Epidermal melanocyte (primary cell): ENCODE measurements at regions not wholly inside any gene's neighbourhood (a gene's known extent, or its start where the extent isn't known, plus 50 kb on each side); places are given as distances from the start of the nearest gene placed in this dataset.

Experiments used
- DNase-seq: peaks from one replicate; pipeline ENCODE4 v3.0.0; 2011; ENCODE audit warnings: low spot score; ENCODE audit not compliant: insufficient read length

DNA sequence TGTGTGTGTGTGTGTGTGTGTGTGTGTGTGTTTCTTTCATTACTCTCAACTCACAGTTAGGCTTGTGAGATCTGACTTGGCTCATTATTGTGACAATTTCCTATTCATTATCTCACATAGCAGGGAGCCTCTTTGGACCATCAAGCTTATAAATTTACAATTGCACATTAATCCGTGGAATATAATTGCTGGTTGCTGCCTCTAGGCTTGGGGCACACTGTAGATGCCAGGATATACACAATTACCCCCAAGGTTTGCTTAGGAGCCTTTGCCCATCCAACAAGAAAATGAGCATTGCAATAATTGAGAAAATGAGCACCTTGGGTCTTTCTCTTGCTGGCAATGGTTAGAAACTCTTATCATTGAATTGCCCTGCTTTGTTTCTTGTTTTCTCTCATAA, 161.6 kb upstream of the DMRTA1 start:
- no peak for DNase-seq

DNA sequence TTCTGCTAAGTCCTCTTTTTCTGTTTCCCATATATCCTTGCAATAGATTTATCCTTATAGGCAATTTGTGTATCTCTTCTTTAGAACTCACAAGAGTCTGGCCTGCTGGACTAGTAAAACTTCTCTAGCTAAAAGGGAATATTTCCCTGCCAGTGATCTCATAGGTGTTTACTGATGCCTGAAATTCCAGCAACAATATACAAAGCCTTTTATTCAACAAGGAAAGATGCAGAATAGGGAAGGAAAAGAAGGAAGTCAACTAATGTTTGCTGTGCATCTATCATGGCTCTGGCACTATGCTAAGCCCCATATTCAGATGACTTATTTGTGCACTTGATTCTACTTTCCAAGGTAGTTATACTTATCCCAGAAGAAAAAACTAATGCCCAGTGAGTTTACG, 160.0 kb upstream of the DMRTA1 start:
- no peak for DNase-seq

DNA sequence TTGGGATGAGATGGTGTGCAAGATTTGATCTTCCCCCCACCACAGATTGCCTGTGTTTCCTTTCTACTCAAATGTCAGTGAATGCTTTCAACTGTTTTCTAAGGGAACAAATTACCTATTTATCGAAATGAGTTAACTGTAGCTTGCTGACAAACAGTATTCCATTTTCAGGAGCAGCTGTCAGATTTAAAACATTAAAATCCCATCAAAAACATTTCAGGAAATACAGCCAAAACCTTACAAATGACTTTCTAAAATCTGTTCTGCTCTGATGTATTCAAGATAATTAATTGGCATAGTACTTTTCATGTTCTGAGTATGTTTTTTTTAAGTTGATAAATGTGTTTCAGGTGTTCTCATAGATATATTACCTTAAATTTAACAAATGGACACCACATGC, 158.0 kb upstream of the DMRTA1 start:
- DNase-seq, result no peak

DNA sequence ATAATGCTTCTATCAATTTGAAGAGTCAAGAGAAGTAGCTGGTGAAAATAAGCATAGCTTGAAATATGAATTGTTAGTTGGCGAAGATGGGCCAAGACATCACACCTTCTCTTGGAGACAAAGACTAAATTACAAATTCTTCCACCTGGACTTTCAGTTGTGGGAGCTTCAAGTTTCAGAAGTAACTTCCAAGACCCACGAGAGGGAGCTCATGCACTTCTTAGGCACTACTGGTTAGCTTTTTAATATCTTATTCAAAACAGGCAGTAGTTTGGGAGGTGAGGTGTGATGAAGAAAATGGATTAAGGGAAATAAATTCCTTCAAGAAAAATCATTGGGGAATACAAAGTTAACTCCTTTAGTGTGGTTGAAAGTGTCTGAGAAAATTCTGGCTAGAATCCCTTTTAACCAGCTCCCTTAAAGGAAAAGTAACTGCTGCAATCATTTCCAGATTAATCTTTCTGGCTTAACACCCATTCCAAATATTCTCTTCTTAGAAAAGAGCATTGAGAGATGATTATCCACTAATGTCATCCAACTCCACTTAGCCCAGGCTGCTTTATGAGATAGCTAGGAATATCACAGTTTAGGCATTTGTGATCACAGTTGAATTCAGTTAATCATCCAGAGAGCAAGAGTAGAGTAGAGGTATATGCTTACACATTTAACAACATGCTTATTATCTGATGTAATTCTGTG, 139.5 kb upstream of the DMRTA1 start:
- DNase-seq, result peak; percentile 30

DNA sequence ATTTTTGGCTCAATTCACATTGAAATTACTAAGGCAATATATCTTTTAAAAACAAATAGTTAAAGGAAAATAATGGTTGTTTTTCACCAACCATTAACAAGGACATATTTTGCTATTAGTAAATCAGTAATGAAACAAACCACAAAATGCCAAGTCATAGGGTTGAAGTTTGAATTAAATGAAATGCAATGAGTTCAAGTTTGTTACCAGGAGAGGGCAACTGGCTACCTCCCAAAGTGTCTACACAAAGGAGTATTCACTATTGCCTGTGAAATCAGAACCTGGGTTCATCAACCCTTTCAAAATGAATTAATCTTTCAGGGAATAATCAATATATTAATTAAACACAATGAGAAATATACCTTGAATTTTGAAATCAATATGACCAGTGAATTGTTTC, 138.4 kb upstream of the DMRTA1 start:
- no peak for DNase-seq

DNA sequence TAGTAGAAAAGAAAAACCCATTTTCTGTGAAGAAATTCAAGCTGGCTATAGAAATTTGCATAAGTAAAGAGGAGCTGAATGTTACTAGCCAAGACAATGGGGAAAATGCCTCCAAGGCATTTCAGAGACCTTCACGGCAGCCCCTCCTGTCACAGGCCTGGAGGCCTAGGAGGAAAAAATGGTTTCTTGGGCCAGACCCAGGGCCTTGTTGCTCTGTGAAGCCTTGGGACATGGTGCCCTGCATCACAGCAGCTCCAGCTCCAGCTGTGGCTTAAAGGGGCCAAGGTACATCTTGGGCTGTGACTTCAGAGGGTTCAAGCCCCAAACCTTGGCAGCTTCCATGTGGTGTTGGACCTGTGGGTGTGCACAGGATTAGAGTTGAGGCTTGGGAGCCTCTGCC, 130.0 kb upstream of the DMRTA1 start:
- no peak for DNase-seq

DNA sequence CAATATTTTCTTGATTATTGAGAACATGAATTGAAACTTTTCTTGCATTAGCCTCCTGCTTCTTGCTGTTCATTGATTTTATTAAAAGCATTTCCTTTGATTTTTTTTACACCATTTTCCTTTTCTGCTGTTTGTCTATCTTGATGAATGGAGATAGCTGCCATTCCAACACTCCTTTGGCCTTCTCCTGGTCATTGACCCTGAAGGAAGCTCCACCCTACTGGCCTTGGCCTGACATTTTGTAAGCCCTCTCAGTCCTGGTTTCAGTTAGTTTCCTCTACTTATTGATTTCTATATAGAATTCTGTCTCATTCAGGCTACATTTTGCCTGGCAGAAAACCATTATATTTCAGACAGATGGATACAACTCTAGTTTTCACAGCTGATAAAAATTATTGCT, 115.1 kb upstream of the DMRTA1 start:
- no peak for DNase-seq

DNA sequence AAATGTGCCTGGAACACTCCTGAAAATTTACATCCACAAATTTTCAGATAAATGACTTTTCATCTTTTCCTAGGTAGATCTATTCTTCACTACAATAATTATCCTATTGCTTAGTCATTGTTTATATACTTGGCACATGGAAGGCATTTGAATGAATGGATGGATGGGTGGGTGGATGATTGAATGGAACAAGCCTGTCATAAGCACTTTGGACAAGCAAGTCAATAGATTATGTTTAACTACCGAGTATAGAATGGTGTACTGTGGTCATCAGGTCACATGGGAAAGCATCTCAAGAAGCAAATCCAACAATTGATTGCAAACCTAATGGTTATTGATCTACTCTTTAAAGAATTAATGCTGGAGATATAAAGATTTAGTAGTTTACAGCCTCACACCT, 114.4 kb upstream of the DMRTA1 start:
- no peak for DNase-seq

DNA sequence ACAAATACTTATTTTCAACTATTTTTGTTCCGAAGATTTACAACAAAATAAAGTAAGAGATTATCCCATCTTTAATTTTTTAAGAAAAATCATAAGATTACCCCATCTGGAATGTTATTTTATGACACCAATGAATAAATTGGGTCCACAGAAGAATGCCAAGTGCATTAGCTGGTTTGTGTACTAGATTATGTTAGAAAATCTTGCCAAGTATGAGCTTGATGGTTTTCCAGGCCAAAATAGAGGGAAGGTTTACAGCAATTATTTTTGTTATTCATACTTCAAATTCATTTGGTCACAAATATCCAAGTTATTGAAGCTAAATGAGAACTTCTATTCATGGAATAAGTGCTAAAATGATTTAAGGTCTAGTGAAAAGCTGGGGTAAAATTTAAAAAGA, 109.4 kb upstream of the DMRTA1 start:
- no peak for DNase-seq

DNA sequence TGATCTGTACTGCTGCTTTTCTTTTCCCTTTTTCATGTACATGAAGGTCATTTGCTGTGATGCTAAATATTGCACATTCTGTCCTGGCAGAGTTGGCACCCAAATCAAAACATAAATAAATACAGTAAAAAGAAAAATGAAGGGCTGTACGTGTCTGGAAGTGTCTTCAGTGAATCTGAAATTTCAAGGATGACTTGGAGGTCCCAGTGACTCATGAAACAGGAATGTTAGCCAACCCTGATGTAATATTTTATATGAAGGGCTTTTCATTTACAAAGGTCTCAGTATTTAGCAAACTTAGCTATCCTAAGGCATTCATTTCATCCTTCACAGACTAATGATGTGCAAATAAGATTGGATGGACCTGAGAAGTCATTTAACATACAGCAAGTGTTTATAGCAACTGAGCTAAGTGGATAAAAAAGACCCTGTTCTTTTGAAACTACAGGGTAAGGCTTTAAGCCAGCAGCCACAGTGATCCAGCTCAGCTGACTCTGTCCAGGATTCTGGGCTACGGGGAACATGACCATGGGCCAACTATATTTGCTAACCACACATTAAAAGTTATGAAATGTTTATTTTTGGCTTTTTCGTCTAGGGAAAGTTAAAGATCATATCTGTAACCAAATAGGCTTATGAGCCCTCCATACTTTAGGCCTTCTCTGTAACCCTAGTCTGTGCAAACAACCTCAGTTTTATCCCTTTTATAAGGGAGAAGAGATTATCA, 104.0 kb upstream of the DMRTA1 start:
- DNase-seq, result no peak

DNA sequence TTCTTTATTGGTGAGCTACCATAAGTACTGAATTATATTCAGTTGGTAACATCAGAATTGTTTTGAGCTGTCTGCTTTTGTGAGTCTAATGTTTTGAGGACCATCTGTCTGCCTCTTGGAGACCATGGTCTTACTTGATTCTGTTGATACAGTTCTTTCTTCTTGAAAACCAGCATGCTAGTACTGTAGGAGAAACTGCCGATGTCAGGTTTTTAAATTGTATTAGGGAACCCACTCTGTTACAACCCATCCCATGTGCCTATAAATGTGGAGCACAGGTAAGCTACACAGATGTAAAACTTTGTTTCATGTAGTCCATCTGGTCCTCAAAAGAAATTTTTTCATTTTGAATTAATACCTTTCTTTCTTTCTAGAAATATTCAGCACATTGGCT, 103.4 kb upstream of the DMRTA1 start:
- DNase-seq, result no peak

DNA sequence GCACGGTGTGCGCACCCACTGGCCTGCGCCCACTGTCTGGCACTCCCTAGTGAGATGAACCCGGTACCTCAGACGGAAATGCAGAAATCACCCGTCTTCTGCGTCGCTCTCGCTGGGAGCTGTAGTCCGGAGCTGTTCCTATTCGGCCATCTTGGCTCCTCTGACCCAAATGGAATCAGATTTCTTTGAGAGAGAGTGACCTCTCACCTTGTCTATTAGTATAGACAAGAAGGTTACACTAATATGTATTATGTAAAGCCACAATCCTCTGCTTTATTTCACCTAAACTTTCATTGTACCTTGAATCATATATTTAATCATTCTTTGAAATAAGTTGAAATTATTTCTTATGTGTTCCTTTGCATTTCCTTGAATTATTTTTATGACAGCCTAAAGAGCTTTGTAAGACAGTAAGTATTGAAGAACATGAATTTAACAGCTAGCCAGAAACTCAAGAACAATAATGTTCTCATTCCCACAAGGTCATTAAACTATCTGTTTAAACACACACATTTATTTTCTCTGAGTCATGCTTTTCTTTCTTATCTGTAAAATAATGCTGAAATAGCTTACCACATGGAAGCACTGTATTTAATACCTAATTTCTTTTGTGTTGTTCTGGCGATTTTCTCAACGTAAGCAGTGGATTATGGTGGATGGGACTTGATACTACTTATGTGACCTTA, 91.8 kb upstream of the DMRTA1 start:
- no peak for DNase-seq

DNA sequence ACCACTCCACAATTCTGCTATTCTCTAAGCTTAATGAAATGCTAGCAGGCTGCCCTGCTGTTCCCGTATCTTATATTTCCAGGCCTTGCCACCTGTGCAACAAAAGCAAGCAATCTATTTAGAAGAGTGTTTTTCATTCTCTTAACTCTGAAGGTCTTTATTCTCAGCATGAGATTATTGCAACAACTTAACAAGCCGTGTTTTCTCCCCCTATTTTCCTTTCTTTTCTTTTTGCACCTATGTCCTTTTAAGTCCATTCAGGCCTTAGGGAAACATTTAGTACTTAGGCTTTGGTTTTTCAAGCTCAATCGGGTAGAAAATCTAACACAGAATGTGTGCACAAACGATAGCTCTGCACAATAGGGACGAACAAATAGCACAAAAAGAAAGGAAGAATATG, 89.6 kb upstream of the DMRTA1 start:
- no peak for DNase-seq

DNA sequence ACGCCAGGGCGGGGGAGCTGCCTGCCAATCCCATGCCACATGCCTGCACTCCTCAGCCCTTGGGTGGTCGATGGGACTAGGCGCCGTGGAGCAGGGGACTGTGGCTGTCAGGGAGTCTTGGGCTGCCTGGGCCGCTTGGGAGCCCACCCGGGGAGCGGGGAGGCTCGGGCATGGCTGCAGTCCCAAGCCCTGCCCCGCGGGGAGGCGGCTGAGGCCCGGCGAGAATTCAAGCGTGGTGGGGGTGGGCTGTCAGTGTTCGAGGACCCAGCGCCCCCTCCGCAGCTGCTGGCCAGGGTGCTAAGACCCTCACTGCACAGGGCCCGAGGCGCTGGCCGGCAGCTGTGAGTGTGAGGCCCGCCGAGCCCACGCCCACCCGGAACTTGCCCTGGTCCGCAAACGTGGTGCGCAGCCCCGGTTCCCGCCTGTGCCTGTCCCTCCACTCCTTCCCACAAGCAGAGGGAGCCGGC, 83.2 kb upstream of the DMRTA1 start:
- no peak for DNase-seq

DNA sequence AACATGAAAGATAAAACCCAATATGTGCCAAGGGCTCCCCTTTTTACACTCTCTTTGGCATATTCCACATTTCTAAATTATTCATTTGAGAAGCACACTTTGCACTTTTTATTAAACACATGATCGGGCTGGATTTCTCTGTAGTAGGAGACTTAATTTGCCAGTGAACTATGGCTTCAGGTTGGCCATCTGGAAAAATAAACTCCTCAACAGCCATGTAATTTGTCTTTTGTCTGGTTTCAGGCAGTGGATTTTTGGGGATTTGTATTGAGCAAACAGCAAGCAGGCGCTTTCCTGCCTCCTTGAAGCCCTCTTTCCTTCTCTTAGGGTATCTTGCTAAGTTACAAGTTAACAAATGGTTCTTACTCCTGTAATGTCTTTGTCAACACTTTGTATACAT, 73.0 kb upstream of the DMRTA1 start:
- DNase-seq, result no peak

DNA sequence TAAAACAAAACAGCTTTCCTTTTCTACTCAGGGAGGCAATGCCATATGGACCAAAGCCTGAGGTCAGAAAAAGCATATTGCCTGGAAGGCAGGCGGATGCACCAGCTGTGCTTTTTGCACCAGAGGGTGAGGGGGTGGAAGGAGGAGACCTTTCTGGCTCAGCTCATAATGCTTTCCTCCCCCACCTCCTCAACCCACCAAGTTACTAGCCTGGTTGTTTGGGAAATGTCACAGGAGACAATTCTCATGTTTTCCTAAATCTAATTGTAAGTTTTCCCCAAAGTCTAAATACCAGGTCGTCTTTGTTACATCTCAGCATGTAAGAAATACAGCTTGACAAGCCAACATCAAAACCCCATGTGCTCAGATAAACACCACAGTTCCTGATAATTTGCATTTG, 72.6 kb upstream of the DMRTA1 start:
- no peak for DNase-seq

DNA sequence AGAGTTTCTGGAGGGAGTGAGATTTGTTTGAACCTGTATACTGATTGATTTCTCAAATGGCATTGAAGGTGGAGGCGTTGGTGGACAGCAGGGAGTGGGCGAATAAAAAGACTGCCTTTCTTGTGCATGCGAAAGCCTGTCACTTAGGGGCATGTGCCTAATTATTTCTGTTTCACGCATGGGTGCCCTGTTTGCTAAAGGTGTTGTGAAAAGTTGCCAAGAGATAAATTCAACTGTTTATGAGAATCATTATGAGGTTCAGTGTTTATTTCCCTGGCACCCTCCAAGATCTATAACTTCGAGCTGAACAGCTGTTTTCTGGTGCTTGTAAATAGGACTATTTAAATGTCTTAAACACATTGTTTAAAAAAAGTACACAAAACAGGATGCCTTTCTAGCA, 67.4 kb upstream of the DMRTA1 start:
- DNase-seq, result no peak

DNA sequence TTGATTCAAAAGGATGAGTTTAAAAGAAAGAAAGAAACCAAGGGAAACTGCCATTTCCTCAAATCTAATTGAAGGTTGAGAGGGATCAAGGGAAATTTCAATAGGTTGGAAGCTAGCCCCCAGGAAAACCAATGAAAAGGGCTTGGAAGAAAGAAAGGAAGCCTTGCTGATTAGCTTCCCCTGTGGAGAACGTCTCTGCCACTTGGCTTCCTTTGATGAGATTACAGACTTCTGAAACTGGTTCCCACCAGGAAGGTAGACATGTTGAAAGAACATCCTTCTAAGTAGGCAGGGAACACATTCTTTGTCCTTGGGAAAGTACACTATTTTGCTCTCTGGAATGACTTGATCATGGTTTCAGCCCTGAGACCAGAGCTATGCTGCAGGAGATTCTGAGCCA, 65.5 kb upstream of the DMRTA1 start:
- DNase-seq, result no peak

DNA sequence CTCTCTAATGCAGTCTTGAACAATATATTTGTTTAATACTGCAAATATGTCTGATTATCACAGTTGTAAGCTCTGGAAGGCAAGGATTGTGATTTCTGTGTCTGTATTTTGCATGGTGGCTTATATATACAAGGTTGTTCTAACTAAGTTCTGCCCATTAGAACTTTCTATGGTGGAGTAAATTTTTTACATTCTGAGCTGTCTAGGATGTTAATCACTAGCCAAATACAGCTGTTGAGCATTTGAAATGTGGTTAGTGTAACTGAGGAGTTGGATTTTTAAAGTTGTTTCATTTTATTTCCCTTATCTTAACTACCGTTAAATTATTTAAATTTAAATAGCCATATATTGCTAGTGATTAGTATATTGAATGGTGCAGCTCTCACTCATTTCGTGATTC, 64.3 kb upstream of the DMRTA1 start:
- no peak for DNase-seq

DNA sequence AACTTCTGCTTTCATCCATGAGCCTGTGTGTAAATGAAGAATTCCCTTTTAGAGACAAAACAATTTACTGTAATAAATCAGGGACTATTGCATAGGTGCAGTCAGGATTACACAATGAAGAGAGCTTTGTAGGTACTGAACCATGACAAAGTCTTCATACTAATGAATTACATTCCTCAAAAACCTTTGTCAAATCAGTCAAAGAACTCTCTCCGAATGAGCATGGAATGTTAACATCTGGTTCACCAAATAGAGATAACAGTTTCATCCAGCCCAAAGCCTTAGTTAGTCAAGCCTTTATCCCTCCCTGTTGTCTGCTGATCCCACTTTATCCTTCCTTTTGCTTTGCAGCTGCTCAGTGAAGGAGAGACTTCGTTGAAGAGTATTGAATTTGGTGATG, 62.9 kb upstream of the DMRTA1 start:
- DNase-seq, result no peak

DNA sequence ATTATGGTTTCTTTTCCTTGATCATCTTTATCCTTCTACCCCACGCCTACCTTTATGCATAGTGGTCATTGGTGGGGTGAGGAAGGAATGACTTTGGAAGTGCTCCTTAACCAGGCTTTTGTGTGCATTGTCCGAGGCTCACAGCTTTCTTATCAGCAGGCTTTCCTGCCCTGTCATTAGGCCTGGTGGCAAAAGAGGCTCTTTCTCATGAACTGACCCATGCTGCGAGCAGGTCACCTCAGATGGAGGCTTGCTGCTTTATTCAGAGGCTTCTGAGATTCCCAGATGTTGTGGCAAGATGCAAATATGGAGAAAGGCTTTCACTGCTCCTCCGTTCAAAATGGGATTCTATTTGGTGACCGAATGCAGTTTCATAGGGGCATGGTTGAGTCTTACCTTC, 57.4 kb upstream of the DMRTA1 start:
- no peak for DNase-seq

DNA sequence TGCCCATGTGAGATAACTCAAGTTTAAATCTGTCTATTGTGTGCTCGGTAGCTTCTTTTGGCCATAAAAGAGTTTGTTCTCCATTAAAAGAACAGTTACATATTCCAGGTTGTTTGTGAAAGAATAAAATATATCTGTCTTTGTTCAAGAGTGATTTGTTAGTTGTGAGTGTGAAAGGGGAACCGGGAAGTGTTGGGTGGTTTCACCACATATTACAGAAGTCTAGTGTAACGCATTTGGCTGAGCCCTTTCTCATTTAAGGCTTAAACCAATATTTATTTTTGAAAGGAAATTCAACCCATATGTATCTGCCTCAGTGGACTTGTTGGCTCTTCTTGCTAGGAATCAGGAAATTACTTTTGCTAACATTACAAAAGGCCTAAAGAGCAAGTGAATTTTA, 54.1 kb upstream of the DMRTA1 start:
- DNase-seq, result no peak

DNA sequence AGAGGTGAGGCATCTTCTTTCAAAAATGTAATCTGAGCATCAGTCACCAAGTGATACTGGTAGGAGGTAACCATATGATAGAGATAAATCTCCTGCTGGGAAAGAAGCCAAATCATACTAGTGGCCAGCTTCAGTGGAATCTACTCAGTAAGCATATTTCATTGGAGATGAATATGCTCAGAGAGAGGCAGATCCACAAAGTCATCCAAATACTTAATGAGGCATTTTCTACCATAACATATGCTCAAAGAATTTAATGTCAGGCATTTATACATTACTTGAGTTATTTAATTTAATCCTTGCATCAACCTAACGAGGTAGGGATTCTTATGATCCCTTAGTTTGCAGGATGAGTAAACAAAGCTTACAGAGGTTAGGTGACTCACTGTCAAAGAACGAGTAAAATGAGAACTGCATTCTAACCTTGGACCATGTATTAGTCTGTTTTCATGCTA, 50.9 kb upstream of the DMRTA1 start:
- DNase-seq, result no peak
